ENCODE measurements at regions not wholly inside any gene's neighbourhood (a gene's known extent, or its start where the extent isn't known, plus 50 kb on each side); places are given as distances from the start of the nearest gene placed in this dataset.
"Not testable (repeated sequence)": the region's sequence is repeated elsewhere in the genome, so short reads cannot be mapped to it uniquely, and the experiment has no call there.

DNA sequence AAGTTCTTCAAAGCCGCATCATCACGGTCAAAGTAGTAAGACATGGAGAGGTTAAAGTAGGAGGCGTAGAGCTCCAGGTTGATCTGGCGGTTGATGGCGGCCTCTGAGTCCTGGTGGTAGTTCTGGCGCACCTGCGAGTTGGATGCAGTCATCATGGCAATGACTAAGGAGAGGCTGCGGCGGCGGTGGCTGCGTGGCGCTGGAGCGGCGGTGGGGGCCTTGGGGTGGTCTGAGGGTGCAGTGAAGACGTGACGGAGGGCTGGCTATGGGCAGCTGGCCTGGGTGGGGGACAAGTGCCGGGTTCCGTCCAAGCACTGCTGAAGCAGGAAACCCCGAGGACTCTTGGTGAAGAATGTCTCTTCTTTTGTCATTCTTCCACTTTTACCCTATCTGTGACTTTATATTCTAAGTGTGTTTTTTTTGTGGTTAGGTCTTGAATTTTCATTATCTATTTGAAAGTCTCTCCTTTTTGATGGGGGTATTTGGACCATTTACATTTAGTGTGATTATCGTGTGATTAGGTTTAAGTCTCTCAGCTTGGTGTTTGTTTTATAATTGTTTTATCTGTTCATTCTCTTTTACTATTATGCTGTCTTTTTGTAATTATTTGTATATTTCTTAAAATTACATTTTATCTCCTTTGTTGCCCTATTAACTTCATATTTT, 94.6 kb downstream of the TFAP2B start:
- CTCF ChIA-PET: no interaction called here
- no peaks in the 10 kb centered on the region for H3K36me3 Mint-ChIP-seq (ENCODE audit: insufficient read depth, unreplicated experiment)

DNA sequence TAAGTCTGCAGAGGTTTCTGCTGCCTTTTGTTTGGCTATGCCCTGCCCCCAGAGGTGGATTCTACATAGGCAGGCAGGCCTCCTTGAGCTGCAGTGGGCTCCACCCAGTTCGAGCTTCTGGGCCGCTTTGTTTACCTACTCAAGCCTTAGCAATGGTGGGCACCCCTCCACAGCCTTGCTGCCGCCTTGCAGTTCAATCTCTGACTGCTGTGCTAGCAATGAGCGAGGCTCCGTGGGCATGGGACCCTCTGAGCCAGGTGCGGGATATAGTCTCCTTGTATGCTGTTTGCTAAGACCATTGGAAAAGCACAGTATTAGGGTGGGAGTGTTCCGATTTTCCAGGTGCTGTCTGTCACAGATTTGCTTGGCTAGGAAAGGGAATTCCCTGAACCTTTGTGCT, 102.7 kb downstream of the TFAP2B start:
- intact Hi-C loops (cut with micrococcal nuclease): not testable (repeated sequence)

More for the DNA sequence above, 94.6 kb downstream of the TFAP2B start:
- Mint-ChIP-seq H3K4me1 (ENCODE audit: insufficient read depth, unreplicated experiment) (no peaks in the 10 kb centered on the region), H3K9me3 (ENCODE audit: unreplicated experiment) (peaks cover 7% of the 10 kb centered on the region), H3K4me3 (ENCODE audit: unreplicated experiment) (no peak overlapping the region), H3K27ac (ENCODE audit: low read depth, unreplicated experiment) (no peak overlapping the region), H3K27me3 (ENCODE audit: insufficient read depth, unreplicated experiment) (no peaks in the 10 kb centered on the region)
- POLR2A ChIA-PET: no interaction called here
- TF ChIP-seq, protein P1, sequence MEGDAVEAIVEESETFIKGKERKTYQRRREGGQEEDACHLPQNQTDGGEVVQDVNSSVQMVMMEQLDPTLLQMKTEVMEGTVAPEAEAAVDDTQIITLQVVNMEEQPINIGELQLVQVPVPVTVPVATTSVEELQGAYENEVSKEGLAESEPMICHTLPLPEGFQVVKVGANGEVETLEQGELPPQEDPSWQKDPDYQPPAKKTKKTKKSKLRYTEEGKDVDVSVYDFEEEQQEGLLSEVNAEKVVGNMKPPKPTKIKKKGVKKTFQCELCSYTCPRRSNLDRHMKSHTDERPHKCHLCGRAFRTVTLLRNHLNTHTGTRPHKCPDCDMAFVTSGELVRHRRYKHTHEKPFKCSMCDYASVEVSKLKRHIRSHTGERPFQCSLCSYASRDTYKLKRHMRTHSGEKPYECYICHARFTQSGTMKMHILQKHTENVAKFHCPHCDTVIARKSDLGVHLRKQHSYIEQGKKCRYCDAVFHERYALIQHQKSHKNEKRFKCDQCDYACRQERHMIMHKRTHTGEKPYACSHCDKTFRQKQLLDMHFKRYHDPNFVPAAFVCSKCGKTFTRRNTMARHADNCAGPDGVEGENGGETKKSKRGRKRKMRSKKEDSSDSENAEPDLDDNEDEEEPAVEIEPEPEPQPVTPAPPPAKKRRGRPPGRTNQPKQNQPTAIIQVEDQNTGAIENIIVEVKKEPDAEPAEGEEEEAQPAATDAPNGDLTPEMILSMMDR (IDR thresholded peaks at IDR 0.05; ENCODE audit: unreplicated experiment): no peak
- no TSS peak for BruUV-seq (replicated peaks)
- DNase-seq (ENCODE audit: unreplicated experiment): no peak
- intact Hi-C loops (cut with micrococcal nuclease): no loop called here

GRCh38 chr6:50921968-50922367, 103.3 kb downstream of the TFAP2B start:
- H3K36me3 Mint-ChIP-seq (ENCODE audit: insufficient read depth, unreplicated experiment): no peaks in the 10 kb centered on the region
- no peak for DNase-seq (ENCODE audit: unreplicated experiment)
- H3K4me1 Mint-ChIP-seq (ENCODE audit: insufficient read depth, unreplicated experiment): no peaks in the 10 kb centered on the region
- H3K27me3 Mint-ChIP-seq (ENCODE audit: insufficient read depth, unreplicated experiment): no peaks in the 10 kb centered on the region
- ChIA-PET CTCF (no interaction called here), POLR2A (no interaction called here)
- H3K4me3 Mint-ChIP-seq (ENCODE audit: unreplicated experiment): no peak overlapping the region
- H3K27ac Mint-ChIP-seq (ENCODE audit: low read depth, unreplicated experiment): no peak overlapping the region
- no TSS peak for BruUV-seq (replicated peaks)
- intact Hi-C loops (cut with micrococcal nuclease): no loop called here
- peaks cover 15% of the 10 kb centered on the region for H3K9me3 Mint-ChIP-seq (ENCODE audit: unreplicated experiment)
- TF ChIP-seq, protein P1 (IDR thresholded peaks at IDR 0.05; ENCODE audit: unreplicated experiment): no peak

More for the DNA sequence above, 102.7 kb downstream of the TFAP2B start:
- H3K27me3 Mint-ChIP-seq (ENCODE audit: insufficient read depth, unreplicated experiment); H3K4me1 Mint-ChIP-seq (ENCODE audit: insufficient read depth, unreplicated experiment); DNase-seq (ENCODE audit: unreplicated experiment); H3K27ac Mint-ChIP-seq (ENCODE audit: low read depth, unreplicated experiment); H3K36me3 Mint-ChIP-seq (ENCODE audit: insufficient read depth, unreplicated experiment); BruUV-seq (replicated peaks); POLR2A ChIA-PET; H3K4me3 Mint-ChIP-seq (ENCODE audit: unreplicated experiment): not testable (repeated sequence)
- CTCF ChIA-PET: interaction anchor here (0.7 kb wide), 1 partner anchor 1099 kb away, joined by 3 read pairs; no protein-coding TSS in a partner anchor
- H3K9me3 Mint-ChIP-seq (ENCODE audit: unreplicated experiment): peaks cover 15% of the 10 kb centered on the region

DNA sequence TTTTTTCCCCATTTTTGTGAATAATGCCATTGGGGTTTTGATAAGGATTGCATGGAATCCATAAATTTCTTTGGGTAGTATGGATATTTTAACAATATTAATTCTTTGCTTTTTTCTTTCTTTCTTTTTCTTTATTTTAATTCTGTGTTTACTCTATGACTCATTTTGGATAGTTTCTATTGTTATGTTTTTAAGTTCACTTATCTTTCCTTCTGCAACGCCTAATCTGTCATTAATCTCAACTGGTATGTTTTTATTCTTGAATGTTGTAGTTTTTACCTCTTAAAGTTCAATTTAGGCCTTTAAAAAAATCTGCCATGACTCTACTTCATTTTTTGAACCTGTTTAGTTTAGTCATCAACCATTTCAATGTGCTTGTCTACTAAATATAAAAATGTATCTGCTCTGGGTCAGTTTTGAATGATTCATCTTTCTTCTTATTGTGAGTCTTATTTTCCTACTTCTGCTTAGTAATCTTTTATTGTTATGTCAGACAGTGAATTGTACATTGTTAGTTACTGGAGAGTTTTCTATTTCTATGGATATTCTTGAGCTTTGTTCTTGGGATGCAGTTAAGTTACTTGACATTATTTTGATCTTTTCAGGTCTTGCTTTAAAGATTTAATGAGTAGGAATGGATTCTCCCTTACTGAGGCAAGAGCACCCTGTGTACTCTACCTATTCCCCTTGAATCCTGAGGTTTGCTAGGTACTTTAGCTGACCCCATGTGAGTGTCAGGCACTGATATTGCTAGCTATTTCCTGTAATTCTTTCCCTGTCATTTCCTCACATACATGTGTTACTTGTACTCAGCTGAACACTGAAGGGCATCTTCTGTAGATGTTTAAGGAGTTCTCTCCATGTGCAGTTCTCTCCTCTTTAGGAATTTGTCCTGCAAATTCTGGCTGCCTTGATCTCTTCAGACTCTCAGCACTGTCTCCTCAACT, 104.2 kb downstream of the TFAP2B start:
- Mint-ChIP-seq H3K4me3 (ENCODE audit: unreplicated experiment) (no peak overlapping the region), H3K36me3 (ENCODE audit: insufficient read depth, unreplicated experiment) (no peaks in the 10 kb centered on the region), H3K9me3 (ENCODE audit: unreplicated experiment) (peaks cover 15% of the 10 kb centered on the region), H3K27ac (ENCODE audit: low read depth, unreplicated experiment) (no peak overlapping the region), H3K4me1 (ENCODE audit: insufficient read depth, unreplicated experiment) (no peaks in the 10 kb centered on the region), H3K27me3 (ENCODE audit: insufficient read depth, unreplicated experiment) (no peaks in the 10 kb centered on the region)
- intact Hi-C loops (cut with micrococcal nuclease): no loop called here
- ChIA-PET CTCF (no interaction called here), POLR2A (no interaction called here)
- no peak for DNase-seq (ENCODE audit: unreplicated experiment)
- no TSS peak for BruUV-seq (replicated peaks)
- TF ChIP-seq, protein P1 (IDR thresholded peaks at IDR 0.05; ENCODE audit: unreplicated experiment): no peak

All from MCF 10A (cell line).